CD4-positive, alpha-beta T cell treated with Interleukin-21 for 1 hour (primary cell): ENCODE measurements at regions not wholly inside any gene's neighbourhood (a gene's known extent, or its start where the extent isn't known, plus 50 kb on each side); places are given as distances from the start of the nearest gene placed in this dataset.

Experiments
- DNase-seq: peaks from one replicate; pipeline ENCODE4 v3.0.0-alpha.2; 2020

DNA sequence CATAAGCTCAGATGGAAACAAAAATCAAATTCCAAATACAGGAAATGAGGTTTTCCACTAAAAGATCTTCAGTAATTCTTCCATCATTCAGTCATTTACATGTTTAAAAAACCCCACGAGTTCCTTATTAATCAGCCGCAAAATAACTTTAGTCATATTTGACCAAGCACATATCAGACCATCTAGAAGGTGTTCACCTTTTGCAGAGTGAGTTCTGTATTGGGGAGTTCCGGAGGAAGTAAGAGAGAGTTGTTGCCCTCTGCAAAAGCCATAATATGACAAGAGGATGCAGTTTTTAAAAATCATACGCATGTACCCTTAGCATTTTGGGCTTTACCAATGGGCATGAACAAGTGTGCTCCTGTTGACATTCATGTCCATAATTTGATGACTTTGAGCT is 61.6 kb downstream of the CCR1 start:
- peak; percentile 6 for DNase-seq

DNA sequence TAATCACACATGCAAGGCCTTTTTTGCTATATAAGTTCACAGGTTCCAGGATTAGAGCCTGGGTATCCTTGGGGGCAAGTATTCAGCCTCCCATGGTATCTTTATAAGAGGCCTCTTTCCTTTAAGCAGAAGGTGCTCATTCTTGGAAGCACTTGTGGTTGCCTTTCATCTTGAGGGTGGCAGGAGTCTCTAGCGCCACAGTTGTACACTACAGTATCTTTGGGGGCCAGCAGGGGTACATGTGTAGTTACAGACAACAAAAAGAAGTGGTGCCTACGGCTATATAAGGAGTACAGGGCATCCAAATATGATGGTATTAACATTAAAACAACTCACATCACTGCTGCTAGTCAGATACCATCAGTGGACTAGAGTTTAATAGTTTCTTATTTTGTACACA is 62.1 kb downstream of the CCR1 start:
- DNase-seq = no peak

DNA sequence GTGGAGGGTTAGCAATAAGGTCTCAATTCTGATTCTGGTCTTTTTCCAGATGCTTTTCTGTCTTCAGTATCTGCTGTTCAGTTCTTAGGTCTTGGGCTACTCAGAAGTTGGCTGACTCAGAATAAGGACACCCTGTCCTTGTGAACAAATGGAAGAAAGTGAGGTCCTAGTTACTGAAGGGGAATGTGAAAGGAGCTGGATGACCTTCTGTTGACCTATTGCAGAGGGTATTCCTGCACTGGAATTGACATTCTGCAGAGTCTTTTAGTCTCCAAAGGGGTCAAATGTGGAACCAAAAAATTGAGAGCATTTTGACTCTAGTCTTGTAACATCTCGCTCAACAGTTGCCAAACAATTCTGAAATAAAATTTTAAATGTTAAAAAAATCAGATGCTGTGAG is 63.0 kb downstream of the CCR1 start:
- no peak for DNase-seq

DNA sequence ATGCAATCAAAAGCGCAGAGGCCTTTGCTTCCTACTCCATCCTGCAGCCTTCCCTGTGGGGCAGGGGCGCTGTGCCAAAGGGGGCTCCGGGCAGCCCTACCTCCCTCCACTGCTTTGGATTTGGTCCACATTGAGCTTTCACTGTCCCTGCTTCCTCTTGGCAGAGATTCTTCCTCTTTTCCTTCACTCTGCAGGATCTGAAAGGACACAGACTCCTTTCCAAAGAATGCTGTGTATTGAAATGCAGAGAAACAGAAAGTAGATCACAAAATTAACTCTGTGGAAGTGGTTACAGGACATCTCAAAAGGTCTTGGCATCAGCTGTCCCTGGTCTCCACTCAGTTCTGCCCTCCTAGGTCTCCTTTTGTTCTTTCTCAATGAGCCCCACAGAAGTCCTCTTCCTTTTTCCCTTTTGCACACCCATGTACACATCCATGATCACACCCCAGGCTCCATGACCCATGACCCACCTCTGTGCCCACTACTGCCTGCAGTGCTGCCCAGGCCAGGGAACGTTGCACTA is 64.1 kb downstream of the CCR1 start:
- DNase-seq = no peak

DNA sequence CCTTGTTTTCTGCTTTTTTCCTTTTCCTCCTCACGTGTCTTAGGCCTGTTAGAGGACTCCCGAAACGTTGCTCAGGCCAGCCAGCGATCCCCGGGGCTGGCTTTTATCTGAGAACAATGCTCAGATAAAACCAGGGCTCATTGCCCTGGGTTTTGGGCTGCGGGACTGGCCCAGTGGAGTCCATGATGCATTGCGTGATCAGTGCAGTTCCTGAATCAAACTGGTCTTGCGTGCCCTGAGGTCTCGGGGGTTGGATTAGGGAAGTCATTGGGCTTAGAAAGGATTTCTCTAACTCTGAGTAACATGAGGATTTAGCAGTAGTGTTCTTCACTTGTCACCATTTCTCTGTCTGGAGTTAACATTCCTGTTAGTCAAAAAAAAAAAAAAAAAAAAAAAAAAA is 66.3 kb downstream of the CCR1 start:
- DNase-seq = no peak

DNA sequence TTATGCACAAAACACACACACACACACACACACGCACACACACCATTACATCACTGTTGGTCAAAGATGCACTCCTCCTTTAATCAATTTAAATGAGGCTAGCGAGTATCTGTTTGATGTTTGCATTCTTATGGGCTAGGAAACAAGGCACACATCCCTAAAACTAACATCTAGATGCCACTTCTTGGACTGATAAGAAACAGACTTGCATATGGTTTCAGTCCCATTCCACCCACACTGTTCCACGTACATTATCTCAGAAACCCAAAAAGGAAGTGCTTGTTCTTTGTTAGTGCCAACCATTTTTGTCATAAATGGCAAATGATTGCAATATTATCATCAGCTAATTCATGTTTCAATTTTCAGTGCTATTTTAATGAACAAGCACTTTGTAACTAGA is 69.5 kb downstream of the CCR1 start:
- DNase-seq = no peak

DNA sequence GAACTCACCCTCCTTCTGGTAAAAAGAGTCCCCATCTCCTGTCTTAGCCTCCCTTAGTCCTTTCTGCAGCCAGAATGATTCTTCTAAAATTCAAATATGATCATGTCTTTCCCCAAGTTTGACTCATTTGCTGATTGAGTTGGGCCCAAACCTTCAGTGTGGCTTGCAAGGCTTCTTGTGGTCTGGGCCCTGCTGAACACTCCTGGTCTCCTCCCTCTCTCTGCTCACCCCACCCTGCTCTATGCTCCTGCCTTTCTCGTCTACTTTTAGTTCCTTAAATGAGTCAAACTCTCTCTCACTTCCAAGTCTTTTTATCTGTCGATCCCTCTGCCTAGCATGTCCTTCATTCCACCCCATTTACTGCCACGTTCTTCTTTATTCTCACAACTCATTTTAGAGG is 72.6 kb downstream of the CCR1 start:
- DNase-seq = no peak

DNA sequence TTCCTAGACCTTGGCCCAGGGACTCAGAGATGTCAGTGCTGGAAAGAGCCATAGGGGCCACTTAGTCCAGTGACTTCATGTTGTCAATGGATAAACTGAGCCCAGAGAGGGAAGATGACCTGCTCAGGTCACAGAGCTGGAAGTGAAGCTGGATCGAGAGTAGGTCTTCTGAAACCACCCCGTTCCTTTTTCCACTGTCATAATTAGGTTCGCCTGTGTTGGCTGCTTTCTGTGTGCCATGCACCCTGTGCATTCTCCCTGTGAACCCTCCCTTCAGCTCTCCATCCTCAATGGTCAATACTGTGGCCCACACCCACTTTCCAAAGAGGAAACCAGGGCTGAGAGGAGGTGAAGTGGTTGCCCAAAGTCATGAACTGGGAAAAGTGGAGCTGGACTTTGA is 74.8 kb downstream of the CCR1 start:
- no peak for DNase-seq

DNA sequence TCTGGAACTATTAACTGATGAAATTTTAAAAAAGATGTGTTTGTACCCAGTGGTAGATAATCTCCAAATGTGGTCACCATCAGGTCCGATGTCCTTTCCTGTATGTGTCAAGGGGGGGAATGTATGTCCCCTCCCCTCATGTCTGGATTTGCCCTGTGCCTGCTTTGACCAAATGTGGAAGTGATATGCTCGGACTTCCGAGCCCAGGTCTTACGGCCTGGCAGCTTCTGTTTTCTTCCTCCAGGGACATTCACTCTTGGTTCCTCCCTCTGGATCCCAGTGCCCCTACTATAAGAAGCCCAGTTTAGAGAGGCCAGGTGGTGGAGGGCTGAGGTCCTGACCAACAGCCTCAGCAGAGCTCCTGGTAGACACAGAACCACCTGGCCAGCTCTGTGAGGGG is 75.5 kb downstream of the CCR1 start:
- no peak for DNase-seq

DNA sequence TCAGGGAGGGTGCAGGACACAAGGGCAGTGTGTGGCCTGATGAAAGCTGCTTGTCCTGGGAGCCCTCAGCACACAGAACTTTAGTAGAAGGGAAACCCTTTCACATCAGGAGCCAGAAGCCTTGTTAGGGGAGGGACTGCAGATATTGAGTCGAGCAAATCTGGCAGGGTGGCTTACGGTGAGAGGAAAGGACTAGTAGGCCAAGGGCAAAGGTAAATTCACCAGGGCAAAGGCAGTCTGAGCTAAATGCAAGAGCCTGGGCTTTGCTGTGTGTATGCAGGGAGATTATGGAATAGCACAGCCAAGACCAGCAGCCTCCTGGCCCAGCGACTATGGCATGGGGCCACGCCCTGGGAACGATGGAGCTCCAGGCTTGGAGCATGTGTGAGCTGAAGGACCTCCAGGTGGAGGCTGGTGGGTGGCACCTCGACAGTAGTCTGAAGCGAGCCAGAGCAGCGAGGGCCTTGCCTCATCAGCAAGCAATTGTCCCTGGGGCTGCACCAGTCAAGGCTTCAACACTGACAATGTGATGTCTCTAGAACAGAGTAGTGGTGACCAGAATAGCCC is 76.1 kb downstream of the CCR1 start:
- DNase-seq = no peak

DNA sequence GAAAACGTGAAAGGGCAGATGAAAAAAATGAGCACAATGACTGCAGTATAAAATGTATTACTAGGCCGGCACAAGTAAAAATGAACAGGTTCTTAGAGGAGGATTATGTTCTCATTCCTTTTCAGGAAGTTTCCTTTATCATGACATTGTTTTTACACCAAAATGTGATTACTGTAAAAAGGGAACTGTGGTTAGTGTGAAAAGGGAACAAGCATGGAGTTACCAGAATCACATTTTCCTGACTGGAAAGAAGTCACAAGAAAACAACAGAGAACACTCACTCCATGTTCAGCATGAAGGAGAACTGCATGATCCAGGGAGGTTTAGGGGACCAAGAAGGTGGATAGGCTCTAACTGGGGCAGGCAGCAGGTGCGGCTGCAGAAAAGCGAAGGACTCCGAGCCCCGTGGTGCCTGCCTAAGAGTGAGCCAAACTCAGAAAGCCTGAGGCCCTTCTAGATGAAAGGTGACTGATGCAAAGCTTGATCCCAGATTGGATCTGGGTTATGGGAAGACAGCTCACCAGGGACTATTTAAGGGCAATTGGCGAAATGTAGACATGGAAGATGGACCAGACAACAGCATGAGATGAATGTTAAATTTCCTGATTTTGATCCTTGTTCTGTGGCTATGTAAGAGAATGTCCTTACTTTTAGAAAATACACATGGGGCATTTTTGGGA is 77.3 kb downstream of the CCR1 start:
- DNase-seq = no peak

DNA sequence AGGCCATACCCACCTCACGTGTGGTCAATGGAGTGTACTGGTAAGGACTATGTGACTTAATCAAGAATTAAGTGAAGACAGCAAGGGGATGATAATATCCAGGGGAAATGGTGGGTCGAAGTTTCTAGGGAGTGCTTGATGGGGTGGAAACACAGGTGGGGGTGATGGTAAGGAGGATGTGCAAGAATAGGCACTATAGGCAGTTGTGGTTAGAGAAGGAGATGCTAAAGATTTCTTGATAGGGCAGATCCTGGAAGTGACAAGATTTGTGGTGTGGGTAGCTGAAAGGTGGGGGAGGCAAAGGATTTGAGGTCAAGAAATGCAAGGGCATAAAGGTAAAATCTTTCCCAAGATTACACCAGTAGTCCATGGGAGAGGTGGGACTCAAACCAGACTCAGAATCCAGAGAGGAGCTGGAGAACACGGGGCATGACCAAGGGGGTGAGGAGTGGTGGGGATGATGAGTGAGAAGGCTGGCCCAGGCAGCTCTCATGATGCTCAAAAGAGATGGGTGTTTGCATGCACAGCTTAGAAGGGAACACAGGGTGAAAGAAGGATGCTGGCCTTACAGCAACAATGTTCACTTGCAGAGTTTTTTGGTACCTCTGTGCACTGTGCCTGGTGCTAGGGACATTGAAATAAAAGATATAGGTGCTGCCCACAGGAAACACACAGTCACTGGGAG is 78.4 kb downstream of the CCR1 start:
- DNase-seq = peak; percentile 31

DNA sequence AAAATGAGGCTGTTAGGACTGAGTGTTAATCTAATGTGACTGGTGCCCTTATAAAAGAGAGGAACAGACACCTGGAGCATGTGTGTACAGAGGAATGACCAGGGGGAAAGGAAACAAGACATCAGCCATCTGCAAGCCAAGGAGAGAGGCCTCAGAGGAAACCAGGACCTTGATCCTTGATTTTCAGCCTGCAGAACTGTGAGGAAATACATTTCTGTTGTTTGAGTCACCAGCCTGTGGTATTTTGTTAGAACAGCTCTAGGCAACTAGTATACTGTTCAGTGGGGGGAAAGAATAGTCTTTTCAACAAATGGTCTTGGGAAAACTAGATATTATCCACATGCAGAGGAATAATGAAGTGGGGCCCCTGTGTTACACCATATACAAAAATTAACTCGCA is 80.6 kb downstream of the CCR1 start:
- DNase-seq = no peak

DNA sequence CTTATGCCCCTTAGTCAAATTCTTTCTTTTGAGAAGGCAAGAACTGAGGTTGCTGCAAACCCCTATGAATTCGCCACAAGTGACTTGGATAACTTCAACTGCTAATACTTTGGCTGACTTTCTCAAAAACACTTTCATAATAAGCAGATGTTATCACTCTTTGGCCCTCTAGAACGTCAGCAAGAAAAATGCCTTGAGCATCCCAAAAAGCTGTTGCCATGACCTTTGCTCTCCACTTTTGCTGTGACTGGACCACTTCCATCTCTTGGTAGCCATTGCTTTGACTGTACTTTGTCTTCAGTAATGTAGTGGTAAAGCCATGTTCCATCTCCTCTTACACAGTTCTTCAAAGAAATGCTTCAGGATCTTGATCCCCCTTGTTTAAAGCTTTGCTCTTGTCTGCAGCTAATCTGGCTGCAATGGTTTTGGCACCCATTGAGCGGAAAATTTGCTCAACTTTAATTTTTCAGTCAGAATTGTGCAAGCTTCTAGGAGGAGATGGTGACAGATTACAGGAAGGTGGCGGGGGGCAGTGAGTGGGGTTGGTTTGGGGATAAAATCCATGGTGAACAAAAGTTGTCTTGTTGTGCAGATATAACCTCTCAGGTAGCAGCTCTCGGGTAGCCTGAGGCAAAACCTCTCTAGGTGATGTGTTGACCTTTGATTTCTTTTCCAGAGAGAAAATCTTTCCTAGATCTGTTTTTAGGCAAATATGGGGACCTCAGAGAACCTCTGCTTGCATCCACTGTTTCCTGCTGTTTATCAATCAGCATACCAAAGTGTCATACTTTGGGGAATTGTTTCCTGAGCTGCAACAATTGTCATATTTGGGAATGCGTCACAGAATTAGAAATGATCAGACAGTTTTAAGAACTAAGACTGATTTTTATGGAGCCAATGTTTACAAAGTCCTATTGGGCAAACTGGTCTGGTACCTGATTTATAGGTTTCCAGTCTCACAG is 83.6 kb downstream of the CCR1 start:
- no peak for DNase-seq

DNA sequence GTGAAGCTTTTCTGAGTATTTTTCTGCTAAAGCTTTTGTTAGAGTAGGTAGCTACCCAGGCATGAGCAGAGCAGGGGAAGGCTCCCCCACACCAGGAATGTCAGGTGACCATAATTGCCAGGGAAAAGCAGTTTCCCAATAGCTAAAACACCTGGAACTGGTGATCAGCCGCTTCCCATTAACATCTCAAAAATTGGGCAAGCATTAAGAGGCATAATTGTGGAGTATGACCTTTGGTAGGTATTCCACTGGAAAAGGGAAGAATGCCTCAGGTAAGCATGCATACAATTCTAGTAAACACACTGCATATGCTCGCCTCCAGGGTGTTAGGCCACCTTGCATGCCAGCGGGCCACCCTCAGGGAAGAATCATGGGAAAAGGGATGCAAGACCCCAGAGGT is 84.5 kb downstream of the CCR1 start:
- no peak for DNase-seq

DNA sequence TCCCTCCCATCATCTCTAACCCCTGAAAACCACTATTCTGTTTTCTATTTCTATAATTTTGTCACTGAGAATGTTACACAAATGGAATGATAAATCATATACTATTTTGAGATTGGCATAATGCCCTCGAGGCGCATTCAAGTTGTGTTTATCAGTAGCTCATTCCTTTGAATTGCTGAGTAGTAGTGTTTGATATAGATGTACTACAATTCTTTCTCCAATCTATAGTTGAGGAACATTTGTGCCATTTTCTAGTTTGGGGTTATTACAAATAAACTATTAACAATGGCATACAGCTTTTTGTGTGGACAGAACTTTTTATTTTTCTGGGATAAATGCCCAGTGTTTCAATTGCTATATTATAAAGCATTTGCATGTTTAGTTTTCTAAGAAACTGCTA is 86.0 kb downstream of the CCR1 start:
- no peak for DNase-seq

DNA sequence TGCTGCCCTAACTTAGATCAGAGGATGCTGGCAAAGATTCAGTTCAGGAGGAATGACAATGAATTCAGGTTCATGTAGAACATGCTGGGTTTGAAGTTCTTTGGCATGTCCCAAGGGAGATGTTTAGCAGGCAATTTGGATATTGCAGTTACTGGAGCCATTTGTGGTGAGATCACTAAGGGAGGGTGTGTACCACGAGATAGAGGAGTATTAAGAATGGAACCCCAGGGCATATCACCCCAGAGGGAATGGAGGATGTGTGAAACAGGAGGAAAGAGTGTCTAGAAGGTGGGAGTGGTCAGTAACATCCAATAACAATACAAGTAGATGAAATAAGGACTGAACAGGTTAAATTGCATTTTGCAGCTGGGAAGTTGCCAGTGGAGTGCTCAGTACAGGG is 87.1 kb downstream of the CCR1 start:
- DNase-seq = no peak

DNA sequence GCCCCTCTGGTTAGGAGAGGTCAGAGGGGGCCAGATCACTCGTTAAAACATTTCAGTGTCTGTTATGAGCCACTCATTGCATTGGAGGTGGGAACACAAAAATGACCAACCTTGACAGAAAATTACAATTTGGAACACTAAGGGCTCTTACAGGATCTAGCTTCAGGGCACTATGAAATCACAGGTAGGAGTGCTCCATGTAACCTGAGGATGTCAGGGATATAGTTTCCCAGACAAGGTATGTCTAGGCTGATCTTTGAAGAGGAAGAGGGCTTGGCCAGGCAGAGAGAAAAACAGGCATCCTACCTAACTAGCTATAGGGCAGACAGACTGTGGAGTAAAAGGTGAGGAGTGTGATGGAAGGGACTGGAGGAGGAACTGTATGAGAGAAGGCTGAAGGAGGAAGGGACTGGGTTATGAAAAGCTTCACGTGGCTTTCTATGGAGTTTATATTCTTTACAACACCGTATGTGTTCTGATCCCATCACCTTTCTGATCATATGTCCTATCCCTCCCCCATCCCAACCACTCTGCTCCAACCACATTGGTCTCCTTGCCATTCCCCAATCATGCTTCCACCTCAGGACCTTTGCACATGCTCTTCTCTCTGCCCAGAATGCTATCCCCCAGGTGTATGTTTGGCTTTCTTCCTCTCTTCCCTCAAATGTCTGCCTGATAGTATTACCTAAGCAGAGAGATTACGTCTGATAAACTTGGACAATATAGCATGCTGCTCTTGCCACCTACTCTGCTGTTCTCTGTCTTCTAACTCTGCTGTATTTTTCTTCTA is 88.2 kb downstream of the CCR1 start:
- DNase-seq = no peak

DNA sequence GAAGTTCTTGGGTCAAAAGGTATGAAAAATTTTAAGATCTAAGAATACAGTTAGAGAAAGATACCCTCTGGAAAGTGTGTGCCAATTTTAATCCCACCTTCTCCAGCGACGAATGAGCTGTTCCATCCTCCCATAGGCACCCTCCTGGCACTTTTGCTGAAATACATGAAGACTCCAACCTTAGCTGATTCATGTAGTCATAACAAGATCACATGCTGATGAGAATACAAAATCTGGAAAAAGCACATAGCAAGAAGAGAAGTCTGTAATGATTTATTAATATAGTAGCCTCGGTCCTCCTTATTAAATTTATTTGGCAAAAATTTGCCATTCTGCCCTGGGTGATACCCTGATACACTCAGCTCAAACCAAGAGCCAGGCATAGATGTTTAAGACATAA is 88.9 kb downstream of the CCR1 start:
- no peak for DNase-seq

DNA sequence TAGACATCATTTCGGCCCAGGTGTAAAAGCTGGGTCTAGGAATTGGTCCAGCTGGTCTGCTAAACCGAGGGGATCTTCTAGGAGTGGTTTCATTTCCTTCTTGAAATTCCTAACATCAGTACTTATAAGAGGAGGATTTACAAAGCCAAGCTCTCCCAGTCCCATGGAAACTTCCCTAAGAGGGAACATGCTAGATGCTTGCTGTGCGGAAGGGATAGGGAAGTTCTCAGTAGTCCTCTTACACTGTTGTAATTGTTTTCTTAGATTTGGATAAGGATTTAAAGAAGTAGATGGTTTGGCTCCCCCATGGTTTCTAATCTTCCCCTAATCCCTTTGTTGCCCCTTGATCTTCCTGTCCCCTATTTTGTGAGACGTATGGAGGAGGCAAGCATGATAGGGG is 89.7 kb upstream of the XCR1 start:
- no peak for DNase-seq

DNA sequence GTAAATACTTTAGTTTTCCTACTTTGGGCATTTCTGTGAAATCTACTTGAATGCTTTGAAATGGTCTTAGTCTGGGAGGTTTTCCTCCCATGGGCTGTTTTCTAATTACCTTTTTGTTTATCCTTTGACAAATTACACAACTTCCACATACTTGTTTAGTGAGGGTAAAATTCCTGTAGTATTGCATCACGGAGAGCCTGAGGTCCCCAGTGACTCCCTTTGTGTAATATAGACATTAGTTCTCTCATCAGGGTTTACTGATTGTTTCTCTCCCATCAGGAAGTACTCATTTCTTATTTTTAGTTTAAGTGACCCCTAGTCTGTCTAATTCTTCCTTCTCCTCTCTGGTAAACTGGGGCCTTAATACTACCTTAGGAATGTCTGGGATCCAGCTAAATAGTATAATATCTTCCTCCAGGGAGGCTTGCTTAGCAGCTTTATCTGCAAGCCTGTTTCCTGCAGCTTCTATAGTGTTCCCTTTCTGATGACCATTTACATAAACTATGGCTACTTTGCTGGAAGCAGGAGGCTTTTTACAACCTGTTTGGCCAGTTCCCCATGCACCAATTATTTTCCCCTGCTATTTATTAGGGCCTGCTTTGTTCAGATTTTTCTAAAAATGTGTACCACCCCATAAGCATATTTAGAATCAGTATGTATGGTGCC is 87.2 kb upstream of the XCR1 start:
- DNase-seq = no peak

DNA sequence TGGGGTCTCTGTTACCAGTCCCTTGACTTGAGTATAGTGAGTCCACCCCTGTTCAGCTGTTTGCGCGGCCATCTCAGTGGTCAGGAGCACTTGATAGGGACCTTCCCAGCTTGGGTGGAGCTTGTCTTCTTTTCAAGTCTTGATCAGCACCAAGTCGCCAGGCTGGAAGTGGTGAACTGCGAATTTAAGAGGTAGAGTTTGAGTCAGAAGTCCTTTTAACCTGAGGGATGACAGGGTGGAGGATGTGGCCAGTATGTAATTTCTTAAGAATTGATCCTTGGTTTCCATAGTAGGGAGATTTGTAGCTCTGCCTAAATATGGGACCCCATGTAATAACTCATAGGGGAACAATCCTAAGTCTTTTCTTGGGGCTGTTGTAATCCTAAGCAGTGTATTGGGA is 86.3 kb upstream of the XCR1 start:
- no peak for DNase-seq
